Uterus (tissue), 2 donors: ENCODE measurements at regions not wholly inside any gene's neighbourhood (a gene's known extent, or its start where the extent isn't known, plus 50 kb on each side); places are given as distances from the start of the nearest gene placed in this dataset.

Source experiments
- POLR2A ChIP-seq, 2 donors: fragments of 450-650 bp; IDR thresholded peaks; one replicate each; pipeline ENCODE4 v1.6.1; 2016; ENCODE audit warnings: antibody characterized with exemption in 2 of 2, mild to moderate bottlenecking in 1 of 2, moderate library complexity in 1 of 2
- TF ChIP-seq, protein P1 (sequence below), 4 experiments: fragments of 200-600 bp in 2 of 4; fragments of 450-650 bp in 2 of 4; sonication (generic) in 2 of 4; IDR thresholded peaks; one replicate each; pipeline ENCODE4 v1.5.1; 2016 to 2019; ENCODE audit warnings: antibody characterized with exemption in 4 of 4, mild to moderate bottlenecking in 2 of 4, moderate library complexity in 1 of 4

DNA sequence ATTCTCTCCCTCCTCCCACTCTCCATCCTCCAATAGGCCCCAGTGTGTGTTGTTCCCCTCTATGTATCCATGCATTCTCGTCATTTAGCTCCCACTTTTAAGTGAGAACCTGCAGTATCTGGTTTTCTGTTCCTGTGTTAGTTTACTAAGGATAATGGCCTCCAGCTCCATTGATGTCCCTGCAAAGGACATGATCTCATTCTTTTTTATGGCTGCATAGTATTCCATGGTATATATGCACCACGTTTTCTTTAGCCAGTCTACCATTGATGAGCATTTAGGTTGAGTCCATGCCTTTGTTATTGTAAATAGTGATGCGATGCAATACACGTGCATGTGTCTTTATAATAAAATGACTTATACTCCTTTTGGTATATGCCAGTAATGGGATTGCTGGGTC is 100.3 kb upstream of the USP9X start:
- no peak for TF ChIP-seq POLR2A (IDR thresholded peaks at IDR 0.05)
- TF ChIP-seq, protein P1, sequence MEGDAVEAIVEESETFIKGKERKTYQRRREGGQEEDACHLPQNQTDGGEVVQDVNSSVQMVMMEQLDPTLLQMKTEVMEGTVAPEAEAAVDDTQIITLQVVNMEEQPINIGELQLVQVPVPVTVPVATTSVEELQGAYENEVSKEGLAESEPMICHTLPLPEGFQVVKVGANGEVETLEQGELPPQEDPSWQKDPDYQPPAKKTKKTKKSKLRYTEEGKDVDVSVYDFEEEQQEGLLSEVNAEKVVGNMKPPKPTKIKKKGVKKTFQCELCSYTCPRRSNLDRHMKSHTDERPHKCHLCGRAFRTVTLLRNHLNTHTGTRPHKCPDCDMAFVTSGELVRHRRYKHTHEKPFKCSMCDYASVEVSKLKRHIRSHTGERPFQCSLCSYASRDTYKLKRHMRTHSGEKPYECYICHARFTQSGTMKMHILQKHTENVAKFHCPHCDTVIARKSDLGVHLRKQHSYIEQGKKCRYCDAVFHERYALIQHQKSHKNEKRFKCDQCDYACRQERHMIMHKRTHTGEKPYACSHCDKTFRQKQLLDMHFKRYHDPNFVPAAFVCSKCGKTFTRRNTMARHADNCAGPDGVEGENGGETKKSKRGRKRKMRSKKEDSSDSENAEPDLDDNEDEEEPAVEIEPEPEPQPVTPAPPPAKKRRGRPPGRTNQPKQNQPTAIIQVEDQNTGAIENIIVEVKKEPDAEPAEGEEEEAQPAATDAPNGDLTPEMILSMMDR (IDR thresholded peaks at IDR 0.05), result no peak
